GM23248 (cell line): ENCODE measurements at regions not wholly inside any gene's neighbourhood (a gene's known extent, or its start where the extent isn't known, plus 50 kb on each side); places are given as distances from the start of the nearest gene placed in this dataset.

ENCODE experiments used
- DNase-seq: peaks from one replicate; pipeline ENCODE4 v3.0.0-alpha.2; 2015
- H2AFZ ChIP-seq: fragments of 200-600 bp; sonication (generic); 2 replicates; pipeline ENCODE4 v1.6.1; 2016; ENCODE audit warnings: antibody characterized with exemption
- H3F3A ChIP-seq: fragments of 200-600 bp; sonication (generic); 2 replicates; pipeline ENCODE4 v1.6.1; 2016; ENCODE audit warnings: mild to moderate bottlenecking, antibody characterized with exemption, mixed run types; ENCODE audit not compliant: insufficient read depth
- H3K27ac ChIP-seq: fragments of 200-600 bp; sonication (generic); 2 replicates; pipeline ENCODE4 v1.5.1; 2016; ENCODE audit warnings: mild to moderate bottlenecking
- H3K27me3 ChIP-seq: fragments of 200-600 bp; sonication (generic); replicated peaks from 2 replicates; pipeline ENCODE4 v1.6.1; 2016; ENCODE audit warnings: mild to moderate bottlenecking; ENCODE audit not compliant: insufficient read depth
- H3K36me3 ChIP-seq: fragments of 200-600 bp; sonication (generic); 2 replicates; pipeline ENCODE4 v1.6.1; 2016; ENCODE audit warnings: low read depth, mild to moderate bottlenecking
- H3K4me1 ChIP-seq: fragments of 200-600 bp; sonication (generic); 2 replicates; pipeline ENCODE4 v1.6.1; 2016; ENCODE audit warnings: mild to moderate bottlenecking; ENCODE audit not compliant: insufficient read depth
- H3K4me2 ChIP-seq: fragments of 200-600 bp; sonication (generic); one replicate; pipeline ENCODE4 v1.6.1; 2016; ENCODE audit warnings: mild to moderate bottlenecking; ENCODE audit not compliant: unreplicated experiment
- H3K4me3 ChIP-seq: fragments of 200-600 bp; sonication (generic); 2 replicates; pipeline ENCODE4 v1.5.1; 2016; ENCODE audit warnings: mild to moderate bottlenecking
- H3K79me2 ChIP-seq: fragments of 200-600 bp; sonication (generic); 2 replicates; pipeline ENCODE4 v1.6.1; 2016; ENCODE audit warnings: mild to moderate bottlenecking; ENCODE audit not compliant: insufficient read depth
- H3K9ac ChIP-seq: fragments of 200-600 bp; sonication (generic); 2 replicates; pipeline ENCODE4 v1.6.1; 2016; ENCODE audit warnings: mild to moderate bottlenecking
- H3K9me2 ChIP-seq: fragments of 200-600 bp; sonication (generic); 2 replicates; pipeline ENCODE4 v1.6.1; 2016; ENCODE audit warnings: mixed run types, mild to moderate bottlenecking, moderate library complexity; ENCODE audit not compliant: insufficient read depth
- H3K9me3 ChIP-seq: fragments of 200-600 bp; sonication (generic); one replicate; pipeline ENCODE4 v1.6.1; 2017; ENCODE audit warnings: low read depth
- H4K20me1 ChIP-seq: fragments of 200-600 bp; sonication (generic); 2 replicates; pipeline ENCODE4 v1.6.0; 2016; ENCODE audit not compliant: insufficient read depth
- EZH2 ChIP-seq: fragments of 200-600 bp; sonication (generic); IDR thresholded peaks from 2 replicates; pipeline ENCODE4 v1.6.1; 2018; ENCODE audit warnings: antibody characterized with exemption, mild to moderate bottlenecking; ENCODE audit not compliant: insufficient read depth, poor library complexity, severe bottlenecking
- EZH2phosphoT487 ChIP-seq: fragments of 200-600 bp; sonication (generic); IDR thresholded peaks from 2 replicates; pipeline ENCODE4 v1.6.1; 2018; ENCODE audit warnings: antibody characterized with exemption, moderate library complexity, mild to moderate bottlenecking, low read depth; ENCODE audit not compliant: insufficient read depth
- WGBS, 2 experiments: methylation state at CpG; one replicate each; pipeline ENCODE4 v1.1.6; 2015 to 2017; ENCODE audit warnings: low lambda C conversion rate in 2 of 2, low coverage in 1 of 2; ENCODE audit errors: missing lambda C conversion rate in 2 of 2; 5-methylcytosine and 5-hydroxymethylcytosine counted together
- in situ Hi-C: fragments of 300-500 bp; cut with MboI; formaldehyde crosslinking; loops from 2 replicates; pipeline ENCODE4 v1.15.0; 2020

- Histone ChIP-seq H3K79me2 (no peaks in the 10 kb centered on the region), H2AFZ (no peak overlapping the region), H3K4me3 (no peak overlapping the region), H3K4me1 (0 out of 2 replicates have a peak, but pooled peaks cover 4% of the 10 kb centered on the region), H3K27ac (no peak overlapping the region), H3K9ac (no peak overlapping the region), H3K9me2 (no peaks in the 10 kb centered on the region; the same call in 1 of the 2 replicates), H3K4me2 (no peak overlapping the region), H3K27me3 (no peaks in the 10 kb centered on the region), H3K9me3 (no peaks in the 10 kb centered on the region), H3F3A (no peaks in the 10 kb centered on the region), H3K36me3 (no peaks in the 10 kb centered on the region), H4K20me1 (no peaks in the 10 kb centered on the region)
- DNase-seq: no peak
- in situ Hi-C loops: no loop called here
- WGBS, 2 experiments: 95 to 100% methylated on average over 2 of the region's 2 CpGs
- TF ChIP-seq EZH2phosphoT487: no peak
- no peak for TF ChIP-seq EZH2
Observed at GRCh38 chr2:144227427-144228105, 292.4 kb downstream of the ZEB2 start.

DNA sequence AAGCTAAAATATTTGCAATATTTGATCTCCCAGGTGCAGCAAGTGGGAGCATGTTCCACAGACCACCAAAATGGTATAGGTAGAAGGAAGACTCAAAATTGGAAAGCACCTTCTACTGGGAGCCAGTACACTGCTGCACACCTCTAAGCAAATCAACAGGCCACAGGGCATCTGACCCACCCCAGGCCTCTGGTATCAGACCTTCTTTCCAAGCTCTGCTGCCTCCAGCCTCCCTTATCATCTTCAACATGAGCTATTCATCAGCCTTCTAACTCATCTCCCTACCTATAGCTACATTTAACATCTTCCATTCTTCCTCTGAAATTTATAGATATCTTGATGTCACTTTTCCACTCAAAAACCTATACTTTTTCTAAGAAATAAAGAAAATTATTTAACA is 294.8 kb downstream of the ZEB2 start:
- in situ Hi-C loops: no loop called here
- Histone ChIP-seq H3K4me2 (no peak overlapping the region), H4K20me1 (no peaks in the 10 kb centered on the region), H3F3A (no peaks in the 10 kb centered on the region), H3K9me2 (no peaks in the 10 kb centered on the region; the same call in 1 of the 2 replicates), H3K9ac (no peak overlapping the region), H3K79me2 (no peaks in the 10 kb centered on the region), H3K4me3 (no peak overlapping the region), H3K9me3 (no peaks in the 10 kb centered on the region), H3K27ac (no peak overlapping the region), H3K36me3 (no peaks in the 10 kb centered on the region), H3K4me1 (0 out of 2 replicates have a peak, but pooled peaks cover 1% of the 10 kb centered on the region), H3K27me3 (no peaks in the 10 kb centered on the region), H2AFZ (no peak overlapping the region)
- TF ChIP-seq EZH2phosphoT487 (no peak), EZH2 (no peak)
- no peak for DNase-seq

DNA sequence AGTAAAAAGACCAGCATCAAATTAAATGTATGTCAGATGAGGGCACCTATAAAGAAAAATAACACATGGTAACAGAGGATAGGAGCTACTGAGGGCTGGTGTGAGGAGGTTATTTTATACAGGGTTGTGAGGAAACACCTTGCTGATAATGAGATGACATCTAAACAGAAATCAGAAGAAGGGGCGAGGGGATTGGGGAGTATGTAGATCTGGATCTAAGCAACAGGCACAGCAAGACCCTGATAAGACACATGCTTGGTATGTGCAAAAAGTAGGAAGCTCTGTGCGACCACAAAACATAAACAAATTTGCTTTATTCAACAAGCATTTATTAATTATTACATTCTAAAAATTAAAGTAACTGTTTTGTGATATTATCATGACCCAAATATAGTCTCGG is 295.4 kb downstream of the ZEB2 start:
- Histone ChIP-seq H3K4me1 (no peaks in the 10 kb centered on the region), H3K4me2 (no peak overlapping the region), H2AFZ (no peak overlapping the region), H4K20me1 (no peaks in the 10 kb centered on the region), H3K27ac (no peak overlapping the region), H3K4me3 (no peak overlapping the region), H3K9me3 (no peaks in the 10 kb centered on the region), H3K9ac (no peak overlapping the region), H3K27me3 (no peaks in the 10 kb centered on the region), H3K9me2 (no peaks in the 10 kb centered on the region; the same call in 1 of the 2 replicates), H3K79me2 (no peaks in the 10 kb centered on the region), H3F3A (no peaks in the 10 kb centered on the region), H3K36me3 (no peaks in the 10 kb centered on the region)
- 85 to 87% methylated on average over 3 of the region's 3 CpGs for WGBS, 2 experiments
- no peak for DNase-seq
- TF ChIP-seq EZH2phosphoT487 (no peak), EZH2 (no peak)
- in situ Hi-C loops: no loop called here

- peaks cover 6% of the 10 kb centered on the region for H3K4me1 ChIP-seq
- H3K9ac ChIP-seq: no peak overlapping the region
- no peaks in the 10 kb centered on the region for H3K79me2 ChIP-seq
- no peak overlapping the region for H3K27ac ChIP-seq
- DNase-seq: no peak
- WGBS, 2 experiments: 90 to 97% methylated on average over 1 of the region's 1 CpG
- no peaks in the 10 kb centered on the region for H3K9me2 ChIP-seq
- TF ChIP-seq EZH2phosphoT487 (no peak), EZH2 (no peak)
- H3K9me3 ChIP-seq: no peaks in the 10 kb centered on the region
- H3K4me3 ChIP-seq: no peak overlapping the region
- H3K36me3 ChIP-seq: no peaks in the 10 kb centered on the region
- H3K27me3 ChIP-seq: no peaks in the 10 kb centered on the region
- H4K20me1 ChIP-seq: no peaks in the 10 kb centered on the region
- in situ Hi-C loops: no loop called here
- no peak overlapping the region for H3K4me2 ChIP-seq
- no peak overlapping the region for H2AFZ ChIP-seq
- H3F3A ChIP-seq: no peaks in the 10 kb centered on the region
Observed at GRCh38 chr2:144219979-144220378, 299.9 kb downstream of the ZEB2 start.
